NCI-H526 (cell line): ENCODE measurements at regions not wholly inside any gene's neighbourhood (a gene's known extent, or its start where the extent isn't known, plus 50 kb on each side); places are given as distances from the start of the nearest gene placed in this dataset.

ENCODE experiments used
- DNase-seq, 2 experiments: peaks; one replicate each; lab custom pipeline; 2025; lab: John Stamatoyannopoulos, UW

DNA sequence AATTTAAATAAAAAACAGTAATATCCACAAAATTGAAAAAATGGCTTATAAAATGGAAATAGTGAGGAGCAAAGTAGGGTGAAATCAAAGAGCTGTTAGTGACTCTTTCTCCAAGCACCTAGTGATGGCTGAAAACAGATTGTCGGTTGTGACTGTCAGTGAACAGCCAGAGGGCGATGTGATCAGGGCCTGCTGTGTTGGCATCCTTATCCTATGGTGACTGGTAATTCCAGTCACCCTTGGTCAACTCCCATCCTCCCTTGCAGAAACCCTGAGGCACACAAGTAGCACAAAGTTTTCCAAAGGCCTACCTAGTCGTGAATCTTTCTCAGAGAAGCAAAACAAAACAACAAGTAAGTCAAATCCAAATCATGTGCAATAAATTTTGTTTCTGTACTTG lies 599.8 kb upstream of the CXADR start:
- no peak for DNase-seq

DNA sequence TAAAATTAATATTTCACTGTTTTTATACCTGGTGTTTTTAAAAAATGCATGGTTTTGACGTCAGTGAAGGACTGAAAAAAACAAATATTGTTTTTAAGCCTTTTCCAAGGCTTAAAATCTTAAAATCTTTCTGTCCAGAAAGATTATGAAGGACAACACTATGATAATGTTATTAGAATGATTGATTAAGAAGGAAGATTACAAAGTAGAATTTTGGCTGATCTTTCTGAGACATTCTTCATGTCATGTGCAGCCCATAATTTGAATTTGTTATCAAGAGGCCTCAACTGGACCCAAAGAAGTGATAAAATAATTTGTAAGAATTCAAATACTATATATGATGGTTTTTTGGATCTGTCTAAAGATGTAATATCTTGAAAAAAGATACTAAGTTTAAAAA lies 584.4 kb upstream of the CXADR start:
- no peak for DNase-seq

DNA sequence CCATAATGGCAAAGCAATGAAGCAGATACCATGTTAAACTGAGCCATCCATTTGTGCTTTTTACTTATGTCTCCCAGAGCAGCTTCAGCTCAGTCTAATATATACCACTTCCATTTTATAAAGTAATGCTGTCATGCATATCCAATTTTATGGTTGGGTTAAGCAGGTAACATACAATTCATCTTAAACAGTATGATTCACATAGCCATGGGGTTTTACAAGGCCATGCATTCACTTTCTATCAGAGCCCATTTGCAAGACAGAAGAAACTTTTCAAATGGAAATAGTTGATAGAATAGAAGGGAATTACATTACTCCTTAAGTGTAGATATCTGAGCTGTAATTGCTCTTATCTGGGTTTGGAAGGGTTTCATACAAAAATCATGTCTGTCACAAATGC lies 580.5 kb upstream of the CXADR start:
- no peak for DNase-seq

DNA sequence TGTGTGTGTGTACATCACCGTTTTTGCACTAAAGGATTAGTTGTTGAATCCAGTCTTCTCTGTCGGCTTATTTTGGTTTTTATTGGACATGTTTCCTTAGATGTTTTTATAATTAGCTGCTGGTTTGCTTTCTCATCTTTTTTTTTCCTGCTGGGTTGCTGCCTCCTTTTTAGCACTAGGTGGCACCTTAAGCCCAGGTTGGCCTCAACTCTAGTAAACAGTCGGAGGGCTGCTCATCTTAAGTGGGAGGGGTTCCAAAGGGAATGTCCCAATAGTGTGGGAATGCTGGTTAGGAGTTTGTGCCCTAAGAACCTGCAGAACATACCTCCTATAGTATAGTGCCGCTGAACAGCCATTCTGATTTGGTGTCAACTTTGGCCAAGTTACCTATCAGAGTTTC lies 570.1 kb upstream of the CXADR start:
- peak in 1 of 2 experiments; percentile 22 for DNase-seq

DNA sequence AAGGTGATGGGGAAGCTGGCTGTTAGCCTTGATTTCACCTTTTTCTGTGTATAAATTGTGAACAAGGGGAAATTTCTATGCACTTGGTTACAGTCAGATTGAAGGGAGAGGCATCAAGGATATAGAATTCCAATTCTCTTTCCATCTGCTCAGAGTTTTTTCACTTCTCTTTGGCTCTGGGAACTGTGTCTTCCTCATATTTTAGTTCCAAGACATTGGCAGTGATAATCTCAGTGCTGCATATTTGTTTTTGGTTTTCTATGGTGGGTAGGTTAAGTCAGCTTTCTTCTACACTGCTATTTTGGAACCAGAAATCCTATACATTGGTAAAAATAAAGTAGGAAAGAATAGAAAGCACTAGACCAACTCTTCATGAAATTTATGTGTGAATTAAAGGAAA lies 569.6 kb upstream of the CXADR start:
- DNase-seq: no peak

DNA sequence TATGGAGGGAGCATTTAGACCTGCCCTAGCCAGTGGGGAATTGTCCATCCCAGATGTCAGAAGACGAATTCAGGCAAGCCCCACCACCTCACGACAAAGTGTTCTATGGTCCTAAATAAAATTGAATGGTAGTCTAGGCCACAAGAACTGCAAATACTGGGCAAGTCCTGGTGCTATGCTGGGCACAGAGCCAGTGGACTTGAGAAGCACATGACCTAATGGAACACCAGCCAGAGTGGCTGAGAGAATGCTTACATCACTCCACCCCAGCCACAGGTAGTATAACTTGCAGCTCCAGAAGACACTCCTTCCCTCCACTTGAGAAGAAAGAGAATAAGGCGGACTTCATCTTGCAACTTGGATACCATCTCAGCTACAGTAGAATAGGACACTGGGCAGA lies 567.3 kb upstream of the CXADR start:
- DNase-seq: no peak

DNA sequence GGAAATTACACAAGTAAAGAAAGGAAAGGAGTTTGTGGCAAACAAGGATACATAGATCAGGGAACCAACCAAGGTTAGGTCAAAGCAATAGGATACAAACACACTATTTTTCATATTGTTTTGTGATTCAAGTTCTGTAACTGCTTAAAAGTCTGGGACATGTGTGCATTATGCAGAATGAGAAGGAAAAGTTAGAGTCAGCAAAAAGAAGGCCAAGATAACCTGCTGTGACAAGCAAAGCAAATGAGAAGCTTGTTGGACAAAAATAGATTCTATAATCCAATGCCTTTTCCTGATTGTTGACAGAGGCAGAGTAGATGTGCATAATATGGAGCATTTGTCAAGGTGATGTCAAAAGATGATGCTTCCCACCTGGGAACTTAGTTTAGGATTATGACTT lies 556.0 kb upstream of the CXADR start:
- no peak for DNase-seq

DNA sequence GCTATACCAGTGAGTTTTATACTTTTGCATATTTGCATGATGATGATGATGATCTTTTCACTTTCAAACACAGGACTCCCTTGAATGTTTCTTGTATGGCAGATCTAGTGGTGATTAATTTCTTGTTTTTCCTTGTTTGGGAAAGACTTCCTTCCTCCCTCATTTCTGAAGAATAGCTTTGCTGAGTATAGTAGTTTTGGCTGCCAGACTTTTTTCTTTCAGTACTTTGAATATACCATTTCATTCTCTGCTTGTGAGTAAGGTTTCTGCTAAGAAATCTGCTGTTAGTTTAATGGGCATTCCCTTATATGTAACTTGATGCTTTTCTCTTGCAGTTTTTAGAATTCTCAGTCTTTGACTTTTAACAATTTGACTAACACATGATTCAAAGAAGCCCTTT lies 547.4 kb upstream of the CXADR start:
- no peak for DNase-seq

DNA sequence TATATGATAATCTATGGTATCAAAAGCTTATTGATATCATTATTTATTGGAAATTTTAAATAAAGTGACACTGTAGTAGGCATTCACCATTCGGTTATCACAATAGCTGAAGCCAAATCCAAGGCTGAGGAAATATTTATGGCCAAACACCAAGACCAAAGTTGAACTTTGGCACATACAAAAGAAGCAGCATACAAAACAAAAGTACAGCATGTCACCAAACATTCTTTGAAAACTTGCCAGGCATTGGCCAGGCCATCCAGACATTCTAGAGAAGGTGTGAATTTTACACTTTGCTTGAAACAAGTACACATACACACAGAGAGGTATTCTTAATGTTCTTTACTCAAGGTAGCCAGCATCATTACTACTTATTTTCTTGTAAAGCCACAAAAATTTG lies 544.4 kb upstream of the CXADR start:
- no peak for DNase-seq

DNA sequence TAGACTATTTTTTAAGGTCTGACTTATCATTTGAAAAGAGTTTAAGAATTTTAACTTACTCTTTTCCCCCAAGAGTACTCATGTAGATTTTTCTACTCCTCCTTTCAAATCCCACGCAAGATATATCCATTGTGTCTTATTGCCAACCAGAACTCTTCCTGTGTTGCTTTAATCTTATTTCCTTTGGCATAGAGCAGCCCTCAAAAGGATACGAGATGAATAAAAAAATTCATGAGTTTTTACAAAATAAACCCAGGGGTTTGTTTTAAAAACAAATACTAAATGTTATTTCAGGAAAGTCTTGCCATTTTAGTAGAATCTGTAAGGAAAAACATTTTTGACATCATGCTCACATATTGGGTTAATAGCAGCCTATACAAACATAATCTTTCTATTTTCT lies 543.2 kb upstream of the CXADR start:
- no peak for DNase-seq

DNA sequence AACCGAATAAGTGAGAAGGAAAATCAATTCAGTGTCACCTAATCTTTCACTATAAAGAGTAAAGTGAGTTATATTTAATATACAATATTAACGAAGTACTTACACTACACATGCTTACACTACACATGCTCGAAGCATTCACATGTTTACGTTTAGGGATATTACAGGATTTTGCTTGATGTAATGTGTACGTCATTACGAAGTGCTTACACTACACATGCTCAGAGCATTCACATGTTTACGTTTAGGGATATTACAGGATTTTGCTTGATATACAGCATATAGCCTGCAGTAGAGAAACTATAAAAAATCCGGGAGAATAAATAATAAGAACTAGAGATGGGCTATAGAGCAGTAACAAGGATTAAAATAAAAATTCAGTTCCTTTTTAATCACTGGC lies 538.8 kb upstream of the CXADR start:
- no peak for DNase-seq

DNA sequence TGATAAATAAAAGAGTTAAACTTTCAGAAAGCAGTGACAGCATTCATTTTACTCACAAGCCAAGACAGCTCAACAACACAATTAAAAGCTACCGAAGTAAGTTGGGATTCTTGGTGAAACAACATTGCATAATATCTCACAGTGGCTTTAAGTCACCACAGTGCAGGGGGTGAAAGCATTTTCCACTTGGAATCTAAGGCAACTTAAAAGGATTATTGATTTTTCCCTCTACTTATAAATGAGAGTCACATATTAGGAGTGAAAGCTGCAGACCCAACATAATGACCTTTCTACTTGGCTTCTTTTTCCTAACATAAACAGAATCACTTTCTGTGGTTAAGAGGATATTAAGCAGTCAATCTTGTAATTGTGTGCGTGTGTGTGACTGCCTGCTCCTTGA lies 536.6 kb upstream of the CXADR start:
- no peak for DNase-seq

DNA sequence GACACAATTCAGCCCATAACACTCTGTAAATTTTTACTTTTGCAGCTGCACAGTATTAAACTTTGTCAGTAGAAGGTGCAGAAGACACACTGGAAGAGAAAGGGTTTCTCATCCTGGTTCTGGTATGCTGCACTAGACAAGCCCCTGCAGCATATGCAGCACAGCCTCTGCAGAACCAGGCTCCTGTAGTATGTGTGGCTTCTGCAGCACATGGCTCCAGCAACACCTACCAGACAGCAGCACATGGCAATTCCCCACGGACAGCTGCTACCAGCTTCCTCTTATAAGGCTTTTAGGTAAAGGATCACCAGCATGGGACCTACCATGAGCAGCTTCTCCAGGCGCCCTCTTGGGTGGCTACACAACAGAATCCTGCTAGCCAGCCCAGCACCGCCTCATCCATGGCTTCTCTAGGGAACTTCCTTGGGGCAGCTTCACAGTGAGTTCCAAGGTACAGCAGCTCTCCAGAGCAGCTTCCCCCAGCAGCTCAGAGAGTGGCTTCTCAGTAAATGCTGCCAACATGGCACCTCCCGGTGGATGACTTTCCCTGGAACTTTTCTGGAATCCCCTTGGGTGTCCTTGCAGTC lies 534.4 kb upstream of the CXADR start:
- peak in 1 of 2 experiments; percentile 4 for DNase-seq

DNA sequence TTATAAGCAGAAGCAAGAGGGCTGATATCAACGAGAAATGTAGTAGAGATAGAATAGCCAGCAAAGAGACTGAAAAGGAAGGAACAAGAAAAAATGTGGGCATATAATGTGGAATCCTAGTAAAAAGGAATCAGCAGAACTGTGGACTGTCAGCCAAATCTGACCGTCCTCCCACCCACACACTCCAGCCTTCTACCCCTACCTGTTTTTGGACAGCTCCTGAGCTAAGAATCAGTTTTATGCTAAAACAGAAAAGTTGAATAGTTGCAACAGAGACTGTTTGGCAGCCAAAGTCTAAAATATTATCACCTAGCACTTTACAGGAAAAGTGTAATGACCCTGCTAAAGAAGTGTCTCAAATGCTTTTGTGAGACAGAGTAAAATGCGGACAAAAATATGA lies 533.3 kb upstream of the CXADR start:
- DNase-seq: no peak

DNA sequence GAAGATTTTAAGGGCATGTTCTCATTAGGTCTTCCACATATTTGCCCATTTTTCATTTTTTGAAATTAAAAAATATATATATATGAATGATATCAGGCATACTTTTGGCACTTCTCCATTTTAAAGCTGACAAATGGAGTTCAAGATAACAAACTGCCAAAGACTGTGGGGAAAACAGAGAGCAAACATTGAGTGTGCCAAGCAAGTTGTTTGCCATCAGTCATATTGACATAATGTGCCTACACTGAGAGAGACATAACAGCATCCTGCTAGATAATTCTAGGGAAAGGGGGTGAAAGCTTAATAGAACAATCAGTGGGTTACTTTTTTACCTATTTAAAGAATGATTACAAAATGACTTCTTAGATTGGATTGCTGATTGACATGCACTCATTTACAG lies 529.4 kb upstream of the CXADR start:
- no peak for DNase-seq

DNA sequence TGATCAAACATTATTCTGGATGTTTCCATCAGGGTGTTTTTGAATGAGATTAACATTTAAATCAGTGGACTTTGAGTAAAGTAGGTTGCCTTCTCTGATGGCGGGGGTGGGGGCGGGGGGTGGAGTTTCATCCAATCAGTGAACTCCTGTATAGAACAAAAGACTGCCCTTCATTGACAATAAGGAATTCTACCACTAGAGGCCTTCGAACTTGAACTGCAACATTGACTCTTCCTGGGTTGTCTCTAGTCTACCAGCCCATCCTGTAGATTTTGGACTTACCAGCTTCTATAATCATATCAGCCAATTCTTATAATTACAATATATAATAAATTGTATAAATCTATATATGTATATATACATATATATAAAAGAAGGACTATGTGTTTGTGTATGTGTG lies 520.4 kb upstream of the CXADR start:
- DNase-seq: no peak

DNA sequence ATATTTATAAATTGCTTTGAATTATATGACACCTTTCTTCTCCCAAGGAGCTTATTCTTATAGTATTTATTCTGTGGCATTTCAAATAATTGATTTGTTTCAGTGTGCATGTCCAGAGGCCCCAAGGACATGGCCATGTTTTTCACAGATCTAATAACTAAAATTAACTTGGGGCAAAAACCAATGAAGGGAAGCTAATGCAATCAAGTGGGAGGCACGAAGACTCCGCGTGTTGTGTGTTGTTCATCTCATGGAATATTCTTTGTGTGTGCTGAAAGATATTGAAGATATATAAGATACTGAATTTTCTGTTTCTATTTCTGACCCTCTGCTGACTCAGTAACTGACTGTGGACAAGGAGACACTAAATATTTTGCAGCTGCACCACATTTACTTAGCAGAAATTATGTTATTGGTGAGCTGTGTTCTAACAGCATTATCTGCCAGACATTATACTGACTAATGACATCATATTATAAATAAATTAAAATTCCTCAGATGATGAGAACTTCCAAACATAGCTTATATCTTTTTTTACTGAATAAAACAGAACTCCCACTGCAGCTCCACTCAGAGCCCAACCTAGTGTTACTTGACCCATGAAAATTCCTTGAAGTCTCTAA lies 519.3 kb upstream of the CXADR start:
- DNase-seq: no peak

DNA sequence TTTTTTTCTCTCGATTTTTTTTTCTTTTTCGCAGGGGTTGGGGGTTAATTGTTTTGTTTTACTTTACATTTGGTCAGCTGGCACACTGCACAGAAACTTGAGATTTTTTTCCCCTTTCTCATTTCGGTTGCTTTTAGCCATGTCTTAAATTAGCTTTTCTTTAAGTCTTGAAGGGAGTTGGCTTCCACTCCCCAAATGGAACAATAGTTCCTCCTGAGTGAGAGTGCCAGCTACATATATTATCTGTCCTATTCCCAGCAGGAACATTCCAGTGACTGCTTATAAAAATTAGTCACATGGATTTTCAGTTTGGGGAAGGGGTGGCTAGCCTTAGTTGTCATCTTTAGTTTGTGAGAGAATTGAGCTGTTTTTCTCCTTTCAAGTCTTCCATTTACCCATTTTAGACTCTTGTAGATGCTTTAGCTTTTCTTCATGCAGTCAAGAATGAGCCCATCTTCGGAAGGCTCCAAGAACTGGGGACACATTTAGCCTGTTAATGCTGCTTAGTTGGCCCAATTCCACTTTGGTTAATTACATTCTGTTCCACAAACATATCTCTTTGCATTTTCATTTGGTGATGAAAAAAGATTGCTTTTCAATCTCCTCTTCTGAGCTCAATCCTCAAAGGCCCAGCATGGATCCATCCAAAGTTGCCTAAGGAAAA lies 510.1 kb upstream of the CXADR start:
- DNase-seq: no peak

DNA sequence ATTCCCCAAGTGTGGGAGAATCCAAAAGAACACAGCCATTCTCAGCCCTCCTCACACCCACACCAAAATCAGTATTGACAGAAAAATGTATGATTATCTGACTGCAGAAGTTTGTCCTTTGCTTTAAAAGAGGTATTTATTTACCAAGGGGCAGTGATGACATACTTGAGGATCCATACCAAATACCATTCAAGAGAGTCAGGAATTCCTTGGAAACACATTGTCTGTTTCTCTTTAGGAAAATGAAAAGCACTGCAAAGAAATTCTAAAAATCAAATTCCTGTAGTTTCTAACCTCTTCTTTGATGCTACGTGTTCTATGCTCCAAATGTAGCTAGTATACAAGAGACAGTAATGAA lies 509.6 kb upstream of the CXADR start:
- no peak for DNase-seq

DNA sequence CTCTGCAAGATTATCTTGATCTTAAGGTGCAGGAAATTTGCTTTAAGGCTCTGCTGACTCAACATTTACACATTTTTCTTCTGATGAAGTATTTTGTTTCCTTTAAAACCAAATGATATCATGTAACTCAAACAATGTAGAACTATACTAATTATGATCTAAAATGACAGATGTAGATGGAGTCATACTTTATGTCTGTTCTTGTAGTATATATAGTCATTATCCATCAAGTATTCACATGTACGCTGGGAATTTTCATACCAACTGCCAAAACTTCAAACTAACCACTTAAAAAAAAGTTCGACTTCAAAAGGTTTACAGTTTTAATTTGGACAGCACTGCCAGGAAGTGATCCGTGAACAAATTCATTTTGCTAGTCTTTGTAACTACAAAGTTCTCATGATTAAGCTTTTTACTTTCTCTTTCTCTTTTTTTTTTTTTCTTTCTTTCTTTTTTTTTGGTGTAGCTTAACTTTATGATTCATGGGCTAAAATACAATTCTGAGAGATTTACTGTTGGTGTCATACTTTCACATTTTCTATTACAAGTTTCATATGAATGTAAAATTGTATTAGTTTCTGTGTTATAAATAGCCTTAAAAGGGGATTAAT lies 509.0 kb upstream of the CXADR start:
- no peak for DNase-seq

DNA sequence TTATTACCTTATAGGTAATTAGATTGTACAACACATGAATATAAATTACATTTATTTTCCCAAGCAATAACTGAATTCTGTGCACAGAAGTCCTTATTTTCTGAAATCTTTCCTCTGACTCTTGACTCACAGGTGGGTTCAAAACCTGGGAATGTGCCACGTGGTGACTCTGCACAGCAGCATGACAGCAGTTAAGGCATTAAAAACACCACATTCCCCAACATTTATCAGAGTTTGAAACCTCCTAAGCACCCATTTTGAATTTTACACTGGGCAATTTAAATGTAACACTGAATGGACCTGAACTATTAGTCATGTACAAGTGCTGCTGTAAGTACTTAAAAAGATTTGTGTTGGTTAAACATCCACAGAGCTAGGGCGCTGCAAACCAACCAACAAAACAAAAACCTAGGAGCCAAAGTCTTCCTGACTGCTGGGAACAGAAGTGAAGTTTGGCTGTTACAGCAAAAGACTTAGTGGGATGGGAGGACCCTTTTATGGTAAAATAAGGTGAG lies 480.6 kb upstream of the CXADR start:
- DNase-seq: no peak

DNA sequence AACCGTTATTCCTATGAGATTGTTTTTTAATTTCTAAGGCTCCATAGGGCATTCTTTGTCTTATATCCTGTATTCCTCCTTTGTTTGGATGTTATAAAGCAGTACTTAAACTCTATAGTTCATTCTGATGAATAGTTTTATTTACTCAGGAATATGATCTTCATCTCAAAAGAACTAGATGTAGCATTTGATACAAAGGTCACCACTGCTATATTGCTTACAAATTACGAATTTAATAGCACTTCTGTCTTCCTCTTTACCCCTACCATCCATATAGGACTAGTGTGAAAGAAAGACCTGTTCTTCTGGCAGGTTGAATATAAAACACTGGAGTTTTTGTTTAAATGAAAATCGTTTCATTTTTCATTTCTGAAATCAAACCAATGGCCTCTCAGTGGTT lies 468.1 kb upstream of the CXADR start:
- no peak for DNase-seq

DNA sequence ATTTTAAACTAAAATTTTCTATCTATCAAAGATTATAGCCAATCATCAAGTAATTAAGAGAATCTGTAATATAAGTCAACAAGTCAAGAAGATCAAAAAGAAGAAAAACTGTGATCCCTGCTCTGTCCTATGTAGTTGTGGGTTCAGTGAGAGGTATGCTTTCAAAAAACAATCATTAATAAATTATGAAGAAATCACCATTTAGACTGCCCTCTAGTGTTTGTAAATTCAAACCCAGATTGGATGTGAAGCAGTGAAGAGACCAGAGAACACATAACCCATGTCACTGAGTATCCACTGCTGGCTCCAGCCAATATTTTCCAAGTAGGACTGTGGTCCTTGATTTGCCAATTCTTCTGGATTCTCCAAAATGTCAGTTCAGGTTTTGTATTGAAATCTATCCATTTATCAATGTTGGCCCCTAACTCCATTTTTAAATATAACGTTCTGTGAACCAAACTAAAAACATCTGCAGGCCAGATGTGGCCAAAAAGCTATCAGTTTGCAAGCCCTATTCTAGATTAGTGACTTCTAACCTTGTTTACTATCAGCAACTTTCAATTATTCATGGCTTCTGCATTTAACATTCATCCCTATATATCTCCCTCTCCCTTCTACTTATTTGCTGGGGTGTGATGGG lies 467.5 kb upstream of the CXADR start:
- peak in 1 of 2 experiments; percentile 59 for DNase-seq
